HepG2 (cell line): ENCODE measurements at regions not wholly inside any gene's neighbourhood (a gene's known extent, or its start where the extent isn't known, plus 50 kb on each side); places are given as distances from the start of the nearest gene placed in this dataset.

Source experiments
- ATAC-seq: fragments of 200-7000 bp; cut with Tn5 transposase; 3 replicates; pipeline ENCODE4 v1.9.1; 2020; ENCODE audit warnings: mild to moderate bottlenecking, moderate library complexity
- BruUV-seq: library from RNA; stranded (reverse); fragments of 400-500 nt; replicated peaks from 2 replicates; lab custom pipeline; 2021; lab: Mats Ljungman, UMichigan
- CTCF ChIA-PET: fragments of 300-600 bp; formaldehyde crosslinking; extraction: SDS; loops from one replicate; lab custom pipeline; 2021; ENCODE audit warnings: low total read pairs, inconsistent platforms, low intra/inter-chr PET ratio; lab: Yijun Ruan, JAX
- POLR2A ChIA-PET: fragments of 350-600 bp; sonication (Branson Sonifier 250); formaldehyde crosslinking; loops from one replicate; lab custom pipeline; 2020; ENCODE audit warnings: antibody characterized with exemption, inconsistent platforms; lab: Yijun Ruan, JAX
- DNase-seq: peaks from one replicate; pipeline ENCODE4 v3.0.0-alpha.2; 2015; ENCODE audit warnings: low spot score
- FAIRE-seq: peaks from 3 replicates; lab custom pipeline; 2011; peaks lifted over from hg19 to GRCh38; lab: Jason Lieb, UNC
- H2AFZ ChIP-seq: one replicate; pipeline ENCODE4 v1.6.1; 2011; ENCODE audit warnings: low read length, inconsistent platforms
- H3K27ac ChIP-seq: fragments of 300-600 bp; 3 replicates; pipeline ENCODE4 v1.8.0; 2011; ENCODE audit warnings: mixed run types, mild to moderate bottlenecking, mixed read lengths, low read length, inconsistent platforms; ENCODE audit not compliant: insufficient read depth; ENCODE audit errors: extremely low read length
- H3K27me3 ChIP-seq, 2 experiments: fragments of 200-600 bp in 1 of 2; 2 replicates in 1 of 2; 3 replicates in 1 of 2; pipeline versions ENCODE4 v1.6.0 to v1.8.0; 2011; ENCODE audit warnings: low read length in 2 of 2, mild to moderate bottlenecking in 2 of 2, moderate library complexity in 2 of 2, inconsistent platforms in 1 of 2; ENCODE audit not compliant: insufficient read depth in 2 of 2, control insufficient read depth in 1 of 2
- H3K36me3 ChIP-seq, 2 experiments: fragments of 200-600 bp in 1 of 2; replicated peaks in 1 of 2; 2 replicates in 1 of 2; 3 replicates in 1 of 2; pipeline versions ENCODE4 v1.5.1 to v1.8.0; 2011; ENCODE audit warnings: low read length in 2 of 2, inconsistent platforms in 1 of 2; ENCODE audit not compliant: insufficient read depth in 2 of 2, control insufficient read depth in 1 of 2
- H3K4me1 ChIP-seq: 2 replicates; pipeline ENCODE4 v1.5.1; 2012; ENCODE audit warnings: low read length, inconsistent platforms; ENCODE audit not compliant: insufficient read depth
- H3K4me2 ChIP-seq: 2 replicates; pipeline ENCODE4 v1.6.0; 2011; ENCODE audit warnings: low read depth, low read length, inconsistent platforms
- H3K4me3 ChIP-seq, 3 experiments: fragments of 200-600 bp in 1 of 3; sonication (generic), shearing (Covaris generic) in 1 of 3; replicated peaks in 1 of 3; 2 replicates each; pipeline ENCODE4 v1.5.1; 2011 to 2016; ENCODE audit warnings: low read length in 3 of 3, inconsistent platforms in 2 of 3, low read depth in 2 of 3, mild to moderate bottlenecking in 2 of 3, control low read depth in 1 of 3, mixed read lengths in 1 of 3; ENCODE audit not compliant: insufficient read depth in 1 of 3
- H3K79me2 ChIP-seq: one replicate; pipeline ENCODE4 v1.6.1; 2011; ENCODE audit warnings: low read length, inconsistent platforms; ENCODE audit not compliant: insufficient read depth
- H3K9ac ChIP-seq: 2 replicates; pipeline ENCODE4 v1.6.0; 2011; ENCODE audit warnings: mild to moderate bottlenecking, low read depth, low read length, inconsistent platforms; ENCODE audit not compliant: insufficient read depth
- H3K9me3 ChIP-seq: 2 replicates; pipeline ENCODE4 v1.5.1; 2012; ENCODE audit warnings: mild to moderate bottlenecking, low read length
- H4K20me1 ChIP-seq: 2 replicates; pipeline ENCODE4 v1.6.0; 2011; ENCODE audit warnings: inconsistent platforms, mild to moderate bottlenecking, low read length, moderate library complexity; ENCODE audit not compliant: insufficient read depth
- CCAR2 ChIP-seq: fragments of 200-400 bp; formaldehyde crosslinking; optimal IDR thresholded peaks from 2 replicates; pipeline ENCODE3; 2018; ENCODE audit warnings: low read depth, mild to moderate bottlenecking, low read length, moderate library complexity
- EHMT2 ChIP-seq: fragments of 200-600 bp; sonication (generic); IDR thresholded peaks from 2 replicates; pipeline ENCODE4 v1.7.0; 2017; ENCODE audit warnings: antibody characterized with exemption, low read depth, low read length, borderline replicate concordance
- HMG20A ChIP-seq: IDR thresholded peaks from 2 replicates; pipeline ENCODE4 v1.6.1; 2016; ENCODE audit warnings: borderline replicate concordance
- KDM6A ChIP-seq: IDR thresholded peaks from 2 replicates; pipeline ENCODE4 v1.6.1; 2016; ENCODE audit warnings: low read depth
- NCOA1 ChIP-seq: sonication (generic); formaldehyde crosslinking; IDR thresholded peaks from 2 replicates; pipeline ENCODE4 v1.9.0; 2021; ENCODE audit warnings: missing genetic modification reagents
- NCOA5 ChIP-seq: sonication (generic); formaldehyde crosslinking; IDR thresholded peaks from 2 replicates; pipeline ENCODE4 v1.4.0; 2020; ENCODE audit warnings: missing genetic modification reagents
- ONECUT2 ChIP-seq: sonication (generic); formaldehyde crosslinking; IDR thresholded peaks from 2 replicates; pipeline ENCODE4 v1.4.0; 2020; ENCODE audit warnings: missing genetic modification reagents
- SIX1 ChIP-seq: sonication (generic); formaldehyde crosslinking; IDR thresholded peaks from 2 replicates; pipeline ENCODE4 v1.4.0; 2020; ENCODE audit warnings: missing genetic modification reagents, borderline replicate concordance
- ZBTB14 ChIP-seq: sonication (generic); formaldehyde crosslinking; IDR thresholded peaks from 2 replicates; pipeline ENCODE4 v1.4.0; 2020; ENCODE audit warnings: missing genetic modification reagents
- ZBTB3 ChIP-seq: sonication (generic); formaldehyde crosslinking; IDR thresholded peaks from 2 replicates; pipeline ENCODE4 v1.4.0; 2020; ENCODE audit warnings: low read depth, mild to moderate bottlenecking, moderate library complexity, missing genetic modification reagents, borderline replicate concordance
- ZKSCAN8 ChIP-seq: IDR thresholded peaks from 2 replicates; pipeline ENCODE4 v1.6.1; 2016; ENCODE audit warnings: borderline replicate concordance, missing genetic modification reagents, missing compliant biosample characterization
- ZNF160 ChIP-seq: sonication (generic); formaldehyde crosslinking; IDR thresholded peaks from 2 replicates; pipeline ENCODE4 v1.8.0; 2022; ENCODE audit warnings: mild to moderate bottlenecking, inconsistent platforms, missing genetic modification reagents
- ZNF224 ChIP-seq: sonication (generic); formaldehyde crosslinking; IDR thresholded peaks from 2 replicates; pipeline ENCODE4 v1.5.0; 2020; ENCODE audit warnings: mild to moderate bottlenecking, missing genetic modification reagents
- ZNF264 ChIP-seq: sonication (generic); formaldehyde crosslinking; IDR thresholded peaks from 2 replicates; pipeline ENCODE4 v1.4.0; 2020; ENCODE audit warnings: missing genetic modification reagents
- ZNF329 ChIP-seq: sonication (generic); formaldehyde crosslinking; IDR thresholded peaks from 2 replicates; pipeline ENCODE4 v1.9.0; 2021; ENCODE audit warnings: low read depth, mild to moderate bottlenecking, missing genetic modification reagents
- ZNF839 ChIP-seq: sonication (generic); formaldehyde crosslinking; IDR thresholded peaks from 2 replicates; pipeline ENCODE4 v1.4.0; 2020; ENCODE audit warnings: missing genetic modification reagents, mild to moderate bottlenecking, borderline replicate concordance
- WGBS: methylation state at CpG from one replicate; pipeline ENCODE4 v1.1.6; 2017; ENCODE audit warnings: low lambda C conversion rate; 5-methylcytosine and 5-hydroxymethylcytosine counted together
- in situ Hi-C: cut with HindIII; loops from 2 replicates; pipeline ENCODE4 v1.10.0; 2017; ENCODE audit warnings: low pct_unique_long_range_greater_than_20kb; ENCODE audit not compliant: extremely low pct_ligation_motif_present
- intact Hi-C: fragments of 100-400 bp; cut with micrococcal nuclease; formaldehyde crosslinking; loops from one replicate; pipeline ENCODE4 v1.10.0; 2022; ENCODE audit not compliant: unreplicated experiment

- Histone ChIP-seq H3K27me3 (peaks cover 0 to 57% of the 10 kb centered on the region in 2 experiments; a peak in 4 of 5 replicates), H3K4me3 (peak overlapping the region in 1 of 3 experiments; percentile 24; a peak in 1 of 6 replicates), H3K4me1 (no peaks in the 10 kb centered on the region), H3K27ac (no peak overlapping the region), H4K20me1 (no peaks in the 10 kb centered on the region), H3K9me3 (no peaks in the 10 kb centered on the region), H3K79me2 (no peaks in the 10 kb centered on the region), H3K9ac (no peak overlapping the region), H2AFZ (no peak overlapping the region), H3K36me3 (no peaks in the 10 kb centered on the region), H3K4me2 (peak overlapping the region; percentile 56)
- TF ChIP-seq ZNF329 (CRISPR knock-in tag), result no peak
- no peak for TF ChIP-seq ZKSCAN8 (CRISPR knock-in tag)
- TF ChIP-seq ZBTB14 (CRISPR knock-in tag), result no peak
- TF ChIP-seq HMG20A (CRISPR knock-in tag), result no peak
- no peak for DNase-seq
- ChIA-PET CTCF (no interaction called here), POLR2A (no interaction called here)
- no peak for FAIRE-seq
- intact Hi-C loops, result no loop called here
- WGBS, result 33% methylated on average over 12 of the region's 14 CpGs
- BruUV-seq, result no TSS peak
- in situ Hi-C loops, result no loop called here
- ATAC-seq, result peak; percentile 69
Measured at GRCh38 chr2:47243596-47244323, 67.4 kb upstream of the CALM2 start.

GRCh38 chr2:47241715-47242114, 65.4 kb upstream of the CALM2 start:
- no peaks in the 10 kb centered on the region for H3K79me2 ChIP-seq
- FAIRE-seq, result no peak
- peaks cover 5 to 60% of the 10 kb centered on the region in 2 experiments; a peak in 4 of 5 replicates for H3K27me3 ChIP-seq
- H3K4me3 ChIP-seq, result no peak overlapping the region
- no peak for ATAC-seq
- no peak overlapping the region for H3K9ac ChIP-seq
- H3K9me3 ChIP-seq, result no peaks in the 10 kb centered on the region
- TF ChIP-seq ZNF160 (CRISPR knock-in tag), result no peak
- no peak for TF ChIP-seq ZNF264 (CRISPR knock-in tag)
- TF ChIP-seq ZBTB3 (CRISPR knock-in tag), result no peak
- TF ChIP-seq ZNF839, result no peak
- no peak for TF ChIP-seq NCOA5 (CRISPR knock-in tag)
- TF ChIP-seq ZNF224, result no peak
- TF ChIP-seq CCAR2, result no peak
- TF ChIP-seq EHMT2, result no peak
- TF ChIP-seq KDM6A (CRISPR knock-in tag), result no peak
- no peak for TF ChIP-seq SIX1 (CRISPR knock-in tag)
- no peak for TF ChIP-seq ONECUT2 (CRISPR knock-in tag)
- no peak for TF ChIP-seq NCOA1 (CRISPR knock-in tag)
- ChIA-PET POLR2A (no interaction called here), CTCF (no interaction called here)
- H3K27ac ChIP-seq, result no peak overlapping the region
- BruUV-seq, result no TSS peak
- H3K4me1 ChIP-seq, result no peaks in the 10 kb centered on the region
- DNase-seq, result no peak
- H4K20me1 ChIP-seq, result no peaks in the 10 kb centered on the region
- in situ Hi-C loops (no loop called here), intact Hi-C loops (no loop called here)
- H2AFZ ChIP-seq, result no peak overlapping the region
- no peaks in the 10 kb centered on the region for H3K36me3 ChIP-seq
- H3K4me2 ChIP-seq, result no peak overlapping the region
- 72% methylated on average over 6 of the region's 6 CpGs for WGBS
